K562 (cell line): ENCODE measurements at regions not wholly inside any gene's neighbourhood (a gene's known extent, or its start where the extent isn't known, plus 50 kb on each side); places are given as distances from the start of the nearest gene placed in this dataset.

ENCODE experiments used
- ATAC-seq: fragments of 200-7000 bp; cut with Tn5 transposase; 3 replicates; pipeline ENCODE4 v1.9.1; 2020; ENCODE audit warnings: moderate library complexity
- BruUV-seq: library from RNA; stranded (reverse); fragments of 400-500 nt; replicated peaks from 2 replicates; lab custom pipeline; 2021; lab: Mats Ljungman, UMichigan
- CTCF ChIA-PET: fragments of 300-600 bp; formaldehyde crosslinking; extraction: SDS; loops from one replicate; lab custom pipeline; 2021; ENCODE audit warnings: low intra/inter-chr PET ratio; lab: Yijun Ruan, JAX
- POLR2A ChIA-PET: fragments of 300-600, 350-650 bp; sonication (Branson Sonifier 250); formaldehyde crosslinking; extraction: SDS; loops from one replicate; lab custom pipeline; 2021; ENCODE audit warnings: antibody characterized with exemption, inconsistent platforms; lab: Yijun Ruan, JAX
- DNase-seq, 4 experiments: peaks; one replicate each; pipeline versions ENCODE4 v3.0.0 to v3.0.0-alpha.2; 2011 to 2018; ENCODE audit warnings: low spot score in 3 of 4, mixed read lengths in 3 of 4; ENCODE audit errors: extremely low read depth in 1 of 4
- FAIRE-seq: peaks from 2 replicates; lab custom pipeline; 2011; peaks lifted over from hg19 to GRCh38; lab: Jason Lieb, UNC
- H2AFZ ChIP-seq: 2 replicates; pipeline ENCODE4 v1.6.0; 2011; ENCODE audit warnings: low read depth, low read length, control low read depth, inconsistent platforms
- H3K27ac ChIP-seq: fragments of 200-600 bp; 3 replicates; pipeline ENCODE4 v1.8.0; 2011; ENCODE audit warnings: low read depth, mild to moderate bottlenecking, control low read depth, inconsistent platforms, low read length, moderate library complexity, mixed read lengths; ENCODE audit errors: extremely low read depth
- H3K27me3 ChIP-seq, 2 experiments: fragments of 300-600 bp in 1 of 2; 2 replicates in 1 of 2; 3 replicates in 1 of 2; pipeline versions ENCODE4 v1.6.0 to v1.8.0; 2011; ENCODE audit warnings: inconsistent platforms in 2 of 2, low read length in 2 of 2, mild to moderate bottlenecking in 1 of 2, mixed read lengths in 1 of 2, moderate library complexity in 1 of 2; ENCODE audit not compliant: control insufficient read depth in 2 of 2, insufficient read depth in 2 of 2
- H3K36me3 ChIP-seq: fragments of 300-600 bp; 3 replicates; pipeline ENCODE4 v1.8.0; 2011; ENCODE audit warnings: mild to moderate bottlenecking, low read length, inconsistent platforms; ENCODE audit not compliant: control insufficient read depth, insufficient read depth
- H3K4me1 ChIP-seq, 2 experiments: fragments of 200-600 bp in 1 of 2; replicated peaks in 1 of 2; 2 replicates in 1 of 2; 3 replicates in 1 of 2; pipeline versions ENCODE4 v1.5.1 to v1.8.0; 2011; ENCODE audit warnings: inconsistent platforms in 2 of 2, low read length in 2 of 2, mild to moderate bottlenecking in 1 of 2, mixed read lengths in 1 of 2, moderate library complexity in 1 of 2; ENCODE audit not compliant: control insufficient read depth in 2 of 2, insufficient read depth in 2 of 2
- H3K4me2 ChIP-seq: 2 replicates; pipeline ENCODE4 v1.6.1; 2011; ENCODE audit warnings: low read length, control low read depth, inconsistent platforms, mixed read lengths; ENCODE audit not compliant: insufficient read depth
- H3K4me3 ChIP-seq: fragments of 200-600 bp; sonication (generic), shearing (Covaris generic); 2 replicates; pipeline ENCODE4 v1.5.1; 2016; ENCODE audit warnings: control low read depth, inconsistent platforms
- H3K79me2 ChIP-seq: fragments of 200-600 bp; 3 replicates; pipeline ENCODE4 v1.8.0; 2011; ENCODE audit warnings: low read length, inconsistent platforms; ENCODE audit not compliant: control insufficient read depth, insufficient read depth
- H3K9ac ChIP-seq, 2 experiments: 2 replicates each; pipeline versions ENCODE4 v1.6.0 to v1.6.1; 2011; ENCODE audit warnings: low read depth in 2 of 2, low read length in 2 of 2, control low read depth in 1 of 2, inconsistent platforms in 1 of 2, mild to moderate bottlenecking in 1 of 2, mixed read lengths in 1 of 2; ENCODE audit not compliant: insufficient read depth in 1 of 2
- H3K9me1 ChIP-seq: one replicate; pipeline ENCODE4 v1.6.0; 2011; ENCODE audit warnings: inconsistent platforms, mild to moderate bottlenecking, low read length, moderate library complexity; ENCODE audit not compliant: control insufficient read depth, insufficient read depth
- H3K9me3 ChIP-seq: replicated peaks from 2 replicates; pipeline ENCODE4 v1.5.1; 2011; ENCODE audit warnings: low read depth, low read length, inconsistent platforms; ENCODE audit not compliant: control insufficient read depth, insufficient read depth
- H4K20me1 ChIP-seq: replicated peaks from 2 replicates; pipeline ENCODE4 v1.6.1; 2011; ENCODE audit warnings: low read length, inconsistent platforms, mixed read lengths; ENCODE audit not compliant: control insufficient read depth, insufficient read depth
- BACH1 ChIP-seq: fragments of 200-800 bp; sonication (Bioruptor generic); IDR thresholded peaks from 2 replicates; pipeline ENCODE4 v1.6.1; 2016; ENCODE audit warnings: missing genetic modification characterization, missing compliant biosample characterization
- BRD9 ChIP-seq: fragments of 450-650 bp; IDR thresholded peaks from 2 replicates; pipeline ENCODE4 v1.6.1; 2018; ENCODE audit warnings: low read depth; ENCODE audit not compliant: partially characterized antibody
- C11orf30 ChIP-seq: fragments of 450-650 bp; IDR thresholded peaks from 2 replicates; pipeline ENCODE4 v1.6.1; 2016; ENCODE audit warnings: low read depth, mild to moderate bottlenecking
- GTF2E2 ChIP-seq: fragments of 200-800 bp; sonication (Bioruptor generic); IDR thresholded peaks from 2 replicates; pipeline ENCODE4 v1.6.1; 2016; ENCODE audit warnings: missing genetic modification characterization, missing compliant biosample characterization
- HDGF ChIP-seq: fragments of 450-650 bp; IDR thresholded peaks from 2 replicates; pipeline ENCODE4 v1.6.1; 2016
- MAFF ChIP-seq: IDR thresholded peaks from 2 replicates; pipeline ENCODE4 v1.6.1; 2012; ENCODE audit warnings: low read length, improper control_type of control experiment
- NUFIP1 ChIP-seq: fragments of 450-650 bp; IDR thresholded peaks from 2 replicates; pipeline ENCODE4 v1.6.1; 2018; ENCODE audit not compliant: partially characterized antibody
- POLR2AphosphoS5 ChIP-seq: IDR thresholded peaks from 2 replicates; pipeline ENCODE4 v1.6.1; 2011; ENCODE audit warnings: mild to moderate bottlenecking, low read depth, low read length, moderate library complexity; ENCODE audit not compliant: control insufficient read depth, insufficient read depth
- PRMT5 ChIP-seq: sonication (generic); formaldehyde crosslinking; IDR thresholded peaks from 2 replicates; pipeline ENCODE4 v1.5.0; 2020; ENCODE audit warnings: missing genetic modification reagents
- RCOR1 ChIP-seq, 2 experiments: IDR thresholded peaks; 2 replicates each; pipeline ENCODE4 v1.6.1; 2012; ENCODE audit warnings: low read depth in 2 of 2, low read length in 2 of 2, borderline replicate concordance in 1 of 2, improper control_type of control experiment in 1 of 2
- SAP30 ChIP-seq: fragments of 200-600 bp; sonication (generic); IDR thresholded peaks from 2 replicates; pipeline ENCODE4 v1.6.1; 2012; ENCODE audit warnings: borderline replicate concordance, low read depth, mild to moderate bottlenecking, moderate library complexity, low read length, control low read depth, inconsistent platforms; ENCODE audit not compliant: insufficient read depth, poor library complexity, severe bottlenecking
- SREBF1 ChIP-seq: fragments of 150-350 bp; IDR thresholded peaks from 2 replicates; pipeline ENCODE4 v1.6.1; 2014; ENCODE audit warnings: antibody characterized with exemption, low read depth, low read length, borderline replicate concordance
- WGBS: fragments of 100-300 bp; shearing (Covaris generic); methylation state at CpG from one replicate; pipeline ENCODE4 v1.1.6; 2016; ENCODE audit warnings: low coverage, mixed read lengths; ENCODE audit not compliant: insufficient coverage; ENCODE audit errors: missing lambda C conversion rate; 5-methylcytosine and 5-hydroxymethylcytosine counted together
- in situ Hi-C: fragments of 300-500 bp; cut with MboI; formaldehyde crosslinking; loops from 4 replicates; pipeline ENCODE4 v1.15.0; 2018; ENCODE audit warnings: inconsistent platforms, mixed read lengths
- intact Hi-C: fragments of 100-400 bp; cut with micrococcal nuclease; formaldehyde crosslinking; loops from 2 replicates; pipeline ENCODE4 v1.14.2; 2022
- TF ChIP-seq, protein P1 (sequence below): fragments of 450-650 bp; IDR thresholded peaks from 2 replicates; pipeline ENCODE4 v1.6.1; 2016; ENCODE audit warnings: missing biosample characterization, missing genetic modification characterization

DNA sequence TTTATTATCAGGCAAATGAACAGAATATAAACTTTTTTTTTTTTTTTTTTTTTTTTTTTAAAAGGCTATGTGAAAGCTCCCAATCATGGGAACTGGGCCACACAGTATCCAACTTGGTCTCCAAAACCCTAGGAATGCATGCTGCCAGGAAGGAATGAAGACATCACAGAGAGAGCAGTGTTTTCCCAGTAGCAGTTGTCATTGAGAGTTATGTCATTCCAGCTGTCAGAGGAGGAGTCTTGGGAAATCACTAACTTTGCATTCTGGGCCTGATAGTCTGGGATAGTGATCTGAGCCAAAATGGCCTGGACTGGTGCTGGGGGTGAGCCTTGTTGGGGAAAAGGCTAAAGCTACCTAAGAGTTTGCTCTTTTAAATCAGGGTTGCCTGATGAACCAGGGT, 231.3 kb upstream of the MAP3K7 start:
- Histone ChIP-seq H2AFZ (no peak overlapping the region), H3K27me3 (no peaks in the 10 kb centered on the region), H3K4me3 (no peak overlapping the region), H3K79me2 (no peaks in the 10 kb centered on the region), H4K20me1 (no peaks in the 10 kb centered on the region), H3K9me3 (no peaks in the 10 kb centered on the region), H3K27ac (no peak overlapping the region), H3K9me1 (no peaks in the 10 kb centered on the region), H3K9ac (no peak overlapping the region), H3K4me1 (no peaks in the 10 kb centered on the region), H3K4me2 (no peak overlapping the region), H3K36me3 (no peaks in the 10 kb centered on the region)
- DNase-seq (no peak), FAIRE-seq (no peak), ATAC-seq (no peak)
- TF ChIP-seq GTF2E2 (tag): no peak
- no peak for TF ChIP-seq MAFF
- TF ChIP-seq C11orf30: no peak
- no peak for TF ChIP-seq NUFIP1
- TF ChIP-seq BACH1 (tag): no peak
- intact Hi-C loops: no loop called here
- in situ Hi-C loops: no loop called here
- ChIA-PET CTCF (no interaction called here), POLR2A (interaction anchor here (0.5 kb wide), 1 partner anchor 156 kb away, joined by 3 read pairs; no protein-coding TSS in a partner anchor)
- BruUV-seq: no TSS peak

DNA sequence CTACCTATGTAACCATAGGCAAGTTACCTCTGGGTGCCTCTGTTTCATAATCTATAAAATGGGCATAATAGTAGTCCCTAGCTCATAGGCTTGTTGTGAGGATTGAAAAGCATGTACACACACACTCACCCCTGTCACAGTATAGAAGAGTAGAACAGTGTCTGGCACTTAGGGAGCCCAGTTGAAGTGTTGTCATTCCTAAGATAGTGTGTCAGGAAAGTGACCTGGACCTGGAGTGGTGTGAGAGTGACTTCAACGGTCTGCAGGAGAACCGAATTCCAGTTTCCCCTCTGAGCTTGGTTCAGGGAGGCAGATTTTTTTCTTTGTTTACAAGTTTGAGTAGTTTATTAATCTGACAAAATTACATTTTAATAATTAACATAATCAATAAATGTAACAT, 229.9 kb upstream of the MAP3K7 start:
- Histone ChIP-seq H3K4me2 (no peak overlapping the region), H3K9ac (no peak overlapping the region), H3K27me3 (no peaks in the 10 kb centered on the region), H3K4me3 (no peak overlapping the region), H3K36me3 (no peaks in the 10 kb centered on the region), H3K79me2 (no peaks in the 10 kb centered on the region), H2AFZ (no peak overlapping the region), H3K4me1 (no peaks in the 10 kb centered on the region), H3K27ac (no peak overlapping the region), H3K9me3 (no peaks in the 10 kb centered on the region), H3K9me1 (no peaks in the 10 kb centered on the region), H4K20me1 (no peaks in the 10 kb centered on the region)
- ChIA-PET CTCF (no interaction called here), POLR2A (no interaction called here)
- DNase-seq (no peak), ATAC-seq (no peak), FAIRE-seq (no peak)
- no TSS peak for BruUV-seq
- WGBS: 0% methylated on average over 2 of the region's 2 CpGs
- in situ Hi-C loops (no loop called here), intact Hi-C loops (no loop called here)
- TF ChIP-seq HDGF (no peak), POLR2AphosphoS5 (no peak), SAP30 (no peak), PRMT5 (CRISPR knock-in tag) (no peak), RCOR1 (IDR thresholded peaks at IDR 0.05; ENCODE audit: borderline replicate concordance in 1 of 2, low read depth in 2 of 2, low read length in 2 of 2) (no peak), SREBF1 (no peak), BRD9 (no peak)
- TF ChIP-seq, protein P1, sequence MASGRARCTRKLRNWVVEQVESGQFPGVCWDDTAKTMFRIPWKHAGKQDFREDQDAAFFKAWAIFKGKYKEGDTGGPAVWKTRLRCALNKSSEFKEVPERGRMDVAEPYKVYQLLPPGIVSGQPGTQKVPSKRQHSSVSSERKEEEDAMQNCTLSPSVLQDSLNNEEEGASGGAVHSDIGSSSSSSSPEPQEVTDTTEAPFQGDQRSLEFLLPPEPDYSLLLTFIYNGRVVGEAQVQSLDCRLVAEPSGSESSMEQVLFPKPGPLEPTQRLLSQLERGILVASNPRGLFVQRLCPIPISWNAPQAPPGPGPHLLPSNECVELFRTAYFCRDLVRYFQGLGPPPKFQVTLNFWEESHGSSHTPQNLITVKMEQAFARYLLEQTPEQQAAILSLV (tag): no peak
